HEK293 (cell line): ENCODE measurements at regions not wholly inside any gene's neighbourhood (a gene's known extent, or its start where the extent isn't known, plus 50 kb on each side); places are given as distances from the start of the nearest gene placed in this dataset.

ENCODE experiments used
- CTCF ChIA-PET: fragments of 350-600 bp; formaldehyde crosslinking; extraction: SDS; loops from one replicate; lab custom pipeline; 2021; ENCODE audit warnings: antibody characterized with exemption; lab: Yijun Ruan, JAX
- POLR2A ChIA-PET: fragments of 300-600 bp; formaldehyde crosslinking; extraction: SDS; loops from one replicate; lab custom pipeline; 2020; ENCODE audit warnings: antibody characterized with exemption, inconsistent platforms; lab: Yijun Ruan, JAX
- H3K27ac ChIP-seq: fragments of 200-500 bp; sonication (Bioruptor generic); 2 replicates; pipeline ENCODE4 v1.5.1; 2014; ENCODE audit warnings: low read depth, low read length, control low read depth, inconsistent platforms; ENCODE audit errors: extremely low read depth
- H3K36me3 ChIP-seq, 2 experiments: fragments of 200-500 bp in 1 of 2; sonication (Bioruptor generic) in 1 of 2; 1 replicate in 1 of 2; 2 replicates in 1 of 2; pipeline ENCODE4 v1.5.1; 2014 to 2017; ENCODE audit warnings: inconsistent platforms in 2 of 2, low read length in 2 of 2; ENCODE audit not compliant: control insufficient read depth in 2 of 2, insufficient read depth in 1 of 2
- H3K4me1 ChIP-seq: fragments of 200-500 bp; sonication (Bioruptor generic); 2 replicates; pipeline ENCODE4 v1.5.1; 2014; ENCODE audit warnings: mild to moderate bottlenecking, low read length, inconsistent platforms; ENCODE audit not compliant: control insufficient read depth, insufficient read depth
- H3K4me3 ChIP-seq: 2 replicates; pipeline ENCODE4 v1.5.1; 2011; ENCODE audit warnings: low read depth, mild to moderate bottlenecking, control low read depth, low read length, moderate library complexity
- H3K9me3 ChIP-seq: fragments of 200-500 bp; sonication (Bioruptor generic); 2 replicates; pipeline ENCODE4 v1.5.1; 2014; ENCODE audit warnings: low read depth, low read length, inconsistent platforms; ENCODE audit not compliant: control insufficient read depth, insufficient read depth
- EGR2 ChIP-seq: fragments of 450-650 bp; formaldehyde crosslinking; IDR thresholded peaks from 2 replicates; pipeline ENCODE4 v1.5.1; 2016; ENCODE audit warnings: low read depth, missing biosample characterization, missing genetic modification characterization
- PATZ1 ChIP-seq: fragments of 450-650 bp; formaldehyde crosslinking; IDR thresholded peaks from 2 replicates; pipeline ENCODE4 v1.5.1; 2016; ENCODE audit warnings: missing biosample characterization, missing genetic modification characterization
- PBX3 ChIP-seq: sonication (generic); formaldehyde crosslinking; IDR thresholded peaks from 2 replicates; pipeline ENCODE4 v1.8.1; 2022; ENCODE audit warnings: mild to moderate bottlenecking, moderate library complexity, missing genetic modification reagents
- PRDM2 ChIP-seq: fragments of 450-650 bp; formaldehyde crosslinking; IDR thresholded peaks from 2 replicates; pipeline ENCODE4 v1.5.1; 2016; ENCODE audit warnings: missing biosample characterization, missing genetic modification characterization, borderline replicate concordance
- YY2 ChIP-seq: fragments of 450-650 bp; formaldehyde crosslinking; IDR thresholded peaks from 2 replicates; pipeline ENCODE4 v1.5.1; 2016; ENCODE audit warnings: missing biosample characterization, missing genetic modification characterization
- ZBTB21 ChIP-seq: fragments of 450-650 bp; formaldehyde crosslinking; IDR thresholded peaks from 2 replicates; pipeline ENCODE4 v1.5.1; 2017; ENCODE audit warnings: missing biosample characterization, missing genetic modification characterization
- ZNF112 ChIP-seq: fragments of 450-650 bp; formaldehyde crosslinking; IDR thresholded peaks from 2 replicates; pipeline ENCODE4 v1.5.0; 2017; ENCODE audit warnings: missing biosample characterization, missing genetic modification characterization
- ZNF121 ChIP-seq: fragments of 450-650 bp; formaldehyde crosslinking; IDR thresholded peaks from 2 replicates; pipeline ENCODE4 v1.5.1; 2016; ENCODE audit warnings: missing biosample characterization, missing genetic modification characterization
- ZNF157 ChIP-seq: fragments of 450-650 bp; formaldehyde crosslinking; IDR thresholded peaks from 2 replicates; pipeline ENCODE4 v1.5.1; 2016; ENCODE audit warnings: missing biosample characterization, missing genetic modification characterization
- ZNF391 ChIP-seq: fragments of 450-650 bp; formaldehyde crosslinking; IDR thresholded peaks from 2 replicates; pipeline ENCODE4 v1.5.1; 2016; ENCODE audit warnings: low read depth, missing biosample characterization, missing genetic modification characterization, borderline replicate concordance
- ZNF548 ChIP-seq: fragments of 450-650 bp; formaldehyde crosslinking; IDR thresholded peaks from 2 replicates; pipeline ENCODE4 v1.5.1; 2016; ENCODE audit warnings: missing biosample characterization, missing genetic modification characterization
- ZNF585B ChIP-seq: fragments of 450-650 bp; formaldehyde crosslinking; IDR thresholded peaks from 2 replicates; pipeline ENCODE4 v1.5.1; 2016; ENCODE audit warnings: missing biosample characterization, missing genetic modification characterization
- ZNF621 ChIP-seq: fragments of 450-650 bp; formaldehyde crosslinking; IDR thresholded peaks from 2 replicates; pipeline ENCODE4 v1.5.1; 2017; ENCODE audit warnings: missing biosample characterization, missing genetic modification characterization
- ZNF660 ChIP-seq: fragments of 450-650 bp; IDR thresholded peaks from 2 replicates; pipeline ENCODE4 v1.5.1; 2018; ENCODE audit warnings: missing biosample characterization, mild to moderate bottlenecking, missing genetic modification characterization
- ZNF704 ChIP-seq: fragments of 450-650 bp; formaldehyde crosslinking; IDR thresholded peaks from 2 replicates; pipeline ENCODE4 v1.5.1; 2016; ENCODE audit warnings: missing biosample characterization, missing genetic modification characterization
- ZNF768 ChIP-seq: fragments of 450-650 bp; formaldehyde crosslinking; IDR thresholded peaks from 2 replicates; pipeline ENCODE4 v1.5.1; 2018; ENCODE audit warnings: missing biosample characterization, mild to moderate bottlenecking, missing genetic modification characterization
- ZSCAN16 ChIP-seq: fragments of 450-650 bp; formaldehyde crosslinking; IDR thresholded peaks from 2 replicates; pipeline ENCODE4 v1.5.1; 2016; ENCODE audit warnings: missing biosample characterization, missing genetic modification characterization
- TF ChIP-seq, protein P1 (sequence below): fragments of 450-650 bp; formaldehyde crosslinking; IDR thresholded peaks from 2 replicates; pipeline ENCODE4 v1.5.1; 2016; ENCODE audit warnings: missing biosample characterization, missing genetic modification characterization

- H3K9me3 ChIP-seq = no peaks in the 10 kb centered on the region
- TF ChIP-seq ZNF660 (tag by site-specific recombination) (peak; percentile 73), ZSCAN16 (tag by site-specific recombination) (no peak), ZNF548 (tag by site-specific recombination) (no peak)
- TF ChIP-seq, protein P1, sequence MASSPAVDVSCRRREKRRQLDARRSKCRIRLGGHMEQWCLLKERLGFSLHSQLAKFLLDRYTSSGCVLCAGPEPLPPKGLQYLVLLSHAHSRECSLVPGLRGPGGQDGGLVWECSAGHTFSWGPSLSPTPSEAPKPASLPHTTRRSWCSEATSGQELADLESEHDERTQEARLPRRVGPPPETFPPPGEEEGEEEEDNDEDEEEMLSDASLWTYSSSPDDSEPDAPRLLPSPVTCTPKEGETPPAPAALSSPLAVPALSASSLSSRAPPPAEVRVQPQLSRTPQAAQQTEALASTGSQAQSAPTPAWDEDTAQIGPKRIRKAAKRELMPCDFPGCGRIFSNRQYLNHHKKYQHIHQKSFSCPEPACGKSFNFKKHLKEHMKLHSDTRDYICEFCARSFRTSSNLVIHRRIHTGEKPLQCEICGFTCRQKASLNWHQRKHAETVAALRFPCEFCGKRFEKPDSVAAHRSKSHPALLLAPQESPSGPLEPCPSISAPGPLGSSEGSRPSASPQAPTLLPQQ (tag by site-specific recombination) = no peak
- CTCF ChIA-PET = no interaction called here
- POLR2A ChIA-PET = no interaction called here
- H3K36me3 ChIP-seq = no peaks in the 10 kb centered on the region
- H3K27ac ChIP-seq = no peak overlapping the region
- no peaks in the 10 kb centered on the region for H3K4me1 ChIP-seq
- H3K4me3 ChIP-seq = no peak overlapping the region
Measured at GRCh38 chr13:71935166-71935840, 68.3 kb upstream of the DACH1 start.

GRCh38 chr13:71924931-71925330, 57.9 kb upstream of the DACH1 start:
- ChIA-PET POLR2A (no interaction called here), CTCF (interaction anchor here (1.2 kb wide), 1 partner anchor 55 kb away, joined by 3 read pairs; no protein-coding TSS in a partner anchor)
- H3K4me1 ChIP-seq = no peaks in the 10 kb centered on the region
- no peaks in the 10 kb centered on the region for H3K36me3 ChIP-seq
- no peak overlapping the region for H3K27ac ChIP-seq
- H3K9me3 ChIP-seq = no peaks in the 10 kb centered on the region
- no peak overlapping the region for H3K4me3 ChIP-seq
- TF ChIP-seq ZNF768 (tag by site-specific recombination) (no peak), PRDM2 (tag by site-specific recombination) (no peak), ZNF391 (tag by site-specific recombination) (no peak), ZNF121 (tag by site-specific recombination) (no peak), ZNF704 (no peak), PATZ1 (no peak), ZNF112 (tag by site-specific recombination) (no peak), PBX3 (CRISPR knock-in tag) (no peak), ZNF621 (tag by site-specific recombination) (no peak), ZSCAN16 (tag by site-specific recombination) (no peak), EGR2 (no peak), ZBTB21 (tag by site-specific recombination) (no peak), YY2 (no peak), ZNF157 (tag by site-specific recombination) (no peak), ZNF585B (tag by site-specific recombination) (no peak)
